GM04503 (cell line): ENCODE measurements at regions not wholly inside any gene's neighbourhood (a gene's known extent, or its start where the extent isn't known, plus 50 kb on each side); places are given as distances from the start of the nearest gene placed in this dataset.

Experiments
- DNase-seq: peaks from one replicate; pipeline ENCODE4 v3.0.0-alpha.2; 2012; ENCODE audit warnings: low read depth

DNA sequence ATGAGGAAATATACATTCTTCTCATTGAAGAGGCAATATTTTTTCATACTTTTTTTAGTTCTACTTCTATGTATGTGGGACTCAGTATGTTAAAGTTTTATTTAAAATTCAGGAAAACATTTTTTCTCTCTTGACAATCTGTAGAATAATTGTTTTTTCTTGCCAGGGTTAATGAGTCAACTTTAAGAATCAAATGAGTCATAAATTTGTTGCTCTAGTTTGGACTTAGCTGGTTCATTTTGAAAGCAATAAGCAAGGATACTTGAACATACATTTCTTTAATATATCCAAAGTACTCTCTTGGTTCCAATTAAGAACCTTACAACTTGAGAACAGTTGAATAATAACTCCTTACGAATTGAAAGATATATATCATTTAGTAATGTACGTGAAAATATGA lies 1145.3 kb upstream of the B3GALT2 start:
- DNase-seq = no peak

DNA sequence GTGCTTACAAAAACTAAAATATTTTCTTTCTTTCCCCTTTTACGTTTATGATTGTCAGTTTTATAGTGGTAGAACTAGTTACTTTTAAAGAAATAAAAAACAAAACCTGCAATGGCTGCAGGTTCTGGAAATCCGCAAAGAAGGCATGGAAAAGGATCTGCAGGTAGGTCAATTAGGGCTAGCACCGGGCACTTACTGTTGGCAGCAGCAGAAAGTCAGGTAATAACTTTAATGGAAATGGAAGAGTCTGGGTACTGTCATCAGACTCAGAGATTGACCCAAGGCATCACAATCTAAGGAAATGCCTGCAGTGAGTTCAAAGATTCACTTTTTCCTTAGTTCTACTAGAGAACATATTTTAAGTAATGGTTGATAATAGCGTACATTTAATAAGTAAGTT lies 1136.3 kb upstream of the B3GALT2 start:
- DNase-seq = no peak

DNA sequence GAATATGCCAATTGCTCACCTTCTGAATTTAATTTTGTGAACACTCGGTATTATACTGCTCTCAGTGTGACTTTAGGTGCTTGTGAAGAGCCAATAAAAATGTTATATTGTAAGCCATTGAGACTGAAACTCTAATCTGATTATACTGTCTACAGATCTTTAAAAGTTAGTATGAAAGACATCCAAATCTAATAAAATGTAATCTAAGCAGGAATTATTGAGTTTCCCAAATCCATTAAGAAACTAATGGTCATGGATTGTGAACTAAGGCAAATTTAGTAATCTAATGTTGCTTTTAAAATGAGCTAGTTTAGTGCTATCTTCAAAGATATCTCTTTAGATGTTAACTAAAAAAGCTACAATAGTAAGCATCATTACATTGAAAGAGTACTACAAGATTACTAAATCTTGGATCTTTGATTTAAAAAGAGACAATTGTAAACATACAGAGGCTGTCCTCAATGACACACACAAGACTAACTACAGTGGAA lies 1132.4 kb upstream of the B3GALT2 start:
- DNase-seq = no peak

DNA sequence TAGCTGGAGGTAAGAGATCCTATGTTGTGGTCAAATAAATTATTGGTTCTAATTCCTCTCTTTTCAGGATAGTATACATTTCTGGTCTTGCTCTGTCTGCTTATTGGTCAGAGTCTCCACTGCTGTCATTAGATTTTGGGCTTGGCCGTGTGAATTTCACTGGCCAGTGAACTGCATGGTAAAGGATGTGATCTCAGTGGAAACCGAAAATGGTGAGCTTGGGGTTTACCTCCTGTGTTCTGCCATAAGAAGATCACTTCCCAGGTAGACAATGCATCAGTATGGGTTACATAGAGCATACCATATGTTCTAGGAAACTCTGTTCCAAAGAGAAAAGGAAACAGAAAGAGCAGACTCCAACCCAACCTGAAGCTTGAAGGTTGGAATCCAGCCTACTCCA lies 1123.3 kb upstream of the B3GALT2 start:
- DNase-seq = no peak

DNA sequence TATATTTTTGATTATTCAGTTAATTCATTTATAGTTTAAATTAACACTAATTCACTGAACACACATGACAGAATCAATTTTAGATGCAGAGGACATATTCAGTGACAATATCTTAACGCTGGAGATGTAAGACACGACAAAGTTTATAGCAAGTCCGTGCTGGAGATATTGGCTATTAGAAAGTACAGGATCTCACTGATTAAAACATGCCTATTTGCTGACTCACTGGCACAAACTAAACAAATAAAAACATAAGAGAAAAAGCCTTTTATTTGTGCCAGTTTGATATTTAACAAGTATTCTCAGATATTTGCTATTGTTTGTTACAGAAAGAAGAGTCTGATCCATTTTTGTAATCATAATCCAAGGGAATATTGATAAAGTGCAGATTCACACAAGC lies 1122.9 kb upstream of the B3GALT2 start:
- no peak for DNase-seq

DNA sequence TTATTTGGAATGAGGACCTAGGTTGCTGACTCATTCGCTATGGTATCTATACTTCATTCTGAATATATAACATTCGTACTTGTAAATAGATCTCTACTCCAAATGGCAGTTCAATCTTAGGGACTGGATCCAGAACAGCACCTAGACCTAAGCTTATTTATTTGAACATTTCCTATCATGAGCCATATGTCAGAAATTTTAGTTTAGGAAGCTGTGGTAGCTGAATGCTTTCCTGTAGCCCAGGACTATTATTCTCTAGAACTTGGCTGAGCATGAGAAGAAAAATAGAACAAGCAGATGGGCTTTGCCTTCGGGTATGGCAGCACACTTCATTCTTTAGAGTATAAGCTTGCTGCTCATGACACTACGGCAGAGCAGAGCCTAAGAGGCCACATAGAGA lies 1114.4 kb upstream of the B3GALT2 start:
- DNase-seq = no peak

DNA sequence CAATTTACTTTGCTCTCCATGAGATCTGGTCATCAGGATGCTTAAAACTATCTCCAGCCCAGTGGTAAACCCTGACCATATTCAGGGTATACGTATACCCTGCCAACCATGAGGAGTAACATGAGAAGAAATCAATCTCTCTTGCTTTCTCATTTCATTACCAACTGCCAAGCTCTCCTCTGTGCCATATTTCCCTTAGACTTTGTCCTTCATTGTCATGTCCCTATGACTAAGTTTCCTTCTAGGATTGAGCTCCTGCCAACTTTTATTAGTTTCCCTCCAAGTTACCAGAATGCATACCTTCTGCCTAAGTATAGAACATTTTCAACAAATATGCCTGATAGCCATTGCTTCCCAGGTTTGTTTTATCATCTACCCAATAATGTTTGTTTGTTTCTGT lies 1113.9 kb upstream of the B3GALT2 start:
- no peak for DNase-seq

DNA sequence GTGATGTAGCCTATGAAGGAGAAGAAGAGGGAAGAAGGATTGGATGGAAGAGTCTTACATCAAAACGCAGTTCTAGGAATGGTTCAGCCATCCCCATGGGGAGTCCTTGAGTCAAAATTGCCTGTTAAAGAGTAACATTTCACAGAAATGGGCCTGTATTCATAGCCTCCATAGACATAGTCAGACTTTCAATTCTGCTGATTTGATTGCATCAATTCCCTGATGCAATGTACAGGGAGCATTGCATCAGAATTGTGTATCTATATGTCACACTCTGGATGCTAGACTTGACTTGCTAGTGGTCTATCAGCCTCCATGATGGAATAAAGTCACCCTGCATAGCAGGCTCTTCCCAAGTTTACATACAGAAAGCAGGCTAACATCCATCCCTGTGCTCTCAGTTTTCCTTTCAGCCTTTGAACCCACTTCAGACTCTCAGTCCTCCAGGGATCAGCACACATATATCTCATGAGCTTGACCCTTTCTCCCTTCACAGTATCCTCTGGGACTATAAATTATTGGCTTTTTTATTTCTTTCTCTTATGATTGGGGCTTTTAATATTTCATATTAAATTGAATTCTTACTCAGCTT lies 1111.7 kb upstream of the B3GALT2 start:
- no peak for DNase-seq

DNA sequence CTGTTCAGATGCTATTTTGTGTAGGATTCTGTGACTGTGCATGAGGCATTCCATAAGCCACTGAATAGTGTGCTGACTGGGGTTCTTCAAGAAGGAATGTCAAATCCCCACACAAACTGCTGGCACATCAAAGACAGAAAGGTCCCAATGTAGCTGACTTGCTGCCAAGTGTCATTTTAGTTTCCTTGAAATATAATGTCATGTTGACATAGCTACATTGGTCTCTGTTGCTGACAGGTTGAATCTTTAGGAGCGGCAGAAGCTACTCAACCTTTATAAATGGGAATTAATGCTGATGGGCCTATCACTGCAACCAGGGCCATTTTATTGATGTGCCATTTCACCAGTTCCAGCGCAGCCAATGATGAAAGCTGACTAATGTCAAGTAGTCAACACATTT lies 1110.7 kb upstream of the B3GALT2 start:
- no peak for DNase-seq

DNA sequence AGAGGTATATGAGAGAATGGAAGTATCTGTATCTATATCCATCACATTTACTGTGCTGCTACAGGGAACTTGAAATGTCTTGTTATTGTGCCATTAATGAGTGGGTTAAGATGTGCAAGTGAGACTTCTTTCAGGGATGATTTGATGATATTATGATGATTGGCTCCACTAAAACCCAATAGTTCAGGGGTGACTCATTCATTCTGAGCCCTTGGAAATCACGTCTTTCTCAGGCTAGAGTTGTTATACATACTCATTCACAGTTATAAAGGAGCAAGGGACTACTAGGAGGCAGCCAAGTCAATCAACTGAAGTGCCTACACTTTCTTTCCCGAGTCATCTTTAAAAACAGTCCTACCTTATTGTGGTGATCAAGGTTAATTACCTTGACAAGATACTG lies 1109.8 kb upstream of the B3GALT2 start:
- DNase-seq = no peak

DNA sequence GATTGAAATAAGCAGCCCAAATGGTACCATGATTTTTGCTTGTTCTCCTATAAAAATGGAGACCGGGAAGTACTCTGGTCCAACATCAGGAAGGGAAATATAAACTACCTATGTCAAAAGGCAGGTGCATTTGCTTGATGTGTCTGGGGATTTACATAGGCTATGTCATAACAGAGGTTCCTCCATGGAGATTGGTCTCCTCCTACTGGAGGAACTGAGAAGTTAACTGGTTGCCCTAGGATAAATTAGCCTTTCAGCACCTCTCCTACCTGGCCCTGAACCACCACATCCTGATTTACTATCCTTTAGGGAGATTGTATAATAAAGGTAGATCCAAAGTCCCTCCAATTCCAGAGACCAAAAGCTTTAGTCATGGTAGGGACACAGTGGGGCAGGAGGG lies 1109.3 kb upstream of the B3GALT2 start:
- DNase-seq = no peak

DNA sequence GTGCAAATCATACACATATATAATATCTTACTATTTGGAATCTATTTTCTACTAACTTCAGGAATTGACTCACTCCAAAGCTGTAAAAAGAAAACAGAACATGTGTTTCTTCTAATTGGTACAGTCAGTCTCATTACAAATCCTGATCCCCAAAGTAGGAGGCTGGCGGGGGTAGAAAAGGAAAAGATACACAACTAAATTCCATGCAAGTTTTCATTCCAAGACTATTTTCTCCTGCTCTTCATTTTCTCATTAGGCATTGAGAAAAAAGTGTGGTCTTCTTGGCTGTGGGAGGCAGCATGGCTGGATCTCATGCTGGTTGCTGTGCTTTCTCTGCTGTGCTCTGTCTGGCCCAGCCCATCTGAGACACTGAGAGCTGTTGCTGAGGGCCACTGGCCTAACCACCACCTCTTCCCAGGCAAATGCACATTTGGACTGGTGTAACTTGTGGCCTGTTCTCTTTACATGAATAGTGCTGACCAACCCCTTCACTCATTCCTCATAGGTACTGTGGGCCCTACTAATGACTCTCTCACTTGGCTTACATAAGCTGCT lies 1107.5 kb upstream of the B3GALT2 start:
- no peak for DNase-seq

DNA sequence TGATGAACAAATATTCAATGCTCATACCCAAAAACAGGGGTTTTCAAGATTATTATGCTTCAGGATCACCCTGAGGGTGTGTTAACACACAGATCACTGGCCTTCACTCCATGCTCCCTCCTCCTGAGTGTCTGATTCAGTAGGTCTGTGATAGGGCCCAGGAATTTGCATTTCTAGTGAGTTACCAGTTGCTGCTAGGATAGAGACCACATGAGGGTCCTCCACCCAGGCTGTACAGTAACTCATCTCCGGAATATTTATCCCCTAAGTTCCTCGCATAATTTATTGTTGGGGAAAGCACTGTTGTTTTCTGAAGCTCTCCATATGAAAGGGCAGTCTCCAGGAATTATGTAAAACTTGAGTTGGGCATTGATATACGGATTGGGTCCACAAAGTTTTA lies 1106.6 kb upstream of the B3GALT2 start:
- no peak for DNase-seq

DNA sequence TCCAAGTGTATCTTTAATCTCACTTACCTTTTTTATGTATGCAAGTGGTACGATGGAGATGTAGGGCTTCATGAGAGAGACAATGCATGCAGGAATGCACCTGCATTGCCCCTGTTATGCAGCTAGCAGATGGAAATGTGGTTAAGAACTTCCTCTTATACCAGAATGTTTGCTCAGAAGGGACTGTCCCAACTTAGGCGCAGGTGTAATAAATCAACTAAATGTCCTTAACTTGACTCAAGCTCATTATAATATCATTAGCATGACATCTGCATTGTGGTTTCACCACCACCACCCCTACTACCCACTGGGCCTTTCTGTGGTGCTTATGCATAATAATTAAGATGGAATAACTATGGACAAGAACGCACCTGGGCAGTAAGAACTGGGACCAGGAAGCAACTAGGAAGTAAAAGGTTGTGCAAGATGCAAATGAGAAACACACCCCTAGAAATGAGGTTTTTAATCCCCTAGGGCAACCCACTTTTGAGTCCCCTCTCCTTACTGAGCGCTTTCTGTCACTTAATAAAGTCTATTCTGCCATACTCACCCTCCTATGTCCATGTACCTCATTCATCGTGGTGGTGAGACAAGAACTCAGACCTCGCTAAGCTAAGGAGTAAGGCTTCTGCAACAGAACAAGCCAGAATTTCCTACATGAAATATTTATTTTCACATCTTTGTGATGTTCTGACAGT lies 1103.3 kb upstream of the B3GALT2 start:
- DNase-seq = no peak

DNA sequence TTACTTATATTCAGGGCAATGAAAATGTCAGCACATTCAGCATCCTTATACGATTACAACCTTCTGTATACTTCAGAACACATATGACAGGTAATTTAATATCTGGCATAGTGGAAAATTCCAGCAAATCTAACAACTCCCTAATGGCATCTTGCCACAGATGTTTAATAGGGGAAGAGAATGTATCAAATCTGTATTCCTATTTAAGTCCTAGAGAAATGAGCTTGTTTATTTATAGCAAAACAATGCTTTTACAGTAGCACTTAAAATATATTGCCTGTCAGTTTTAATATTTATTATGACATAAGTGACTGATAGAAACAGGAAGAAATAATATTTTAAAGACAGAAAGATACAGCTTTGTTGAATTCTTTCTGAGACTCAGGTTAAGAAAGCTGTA lies 1101.8 kb upstream of the B3GALT2 start:
- no peak for DNase-seq

DNA sequence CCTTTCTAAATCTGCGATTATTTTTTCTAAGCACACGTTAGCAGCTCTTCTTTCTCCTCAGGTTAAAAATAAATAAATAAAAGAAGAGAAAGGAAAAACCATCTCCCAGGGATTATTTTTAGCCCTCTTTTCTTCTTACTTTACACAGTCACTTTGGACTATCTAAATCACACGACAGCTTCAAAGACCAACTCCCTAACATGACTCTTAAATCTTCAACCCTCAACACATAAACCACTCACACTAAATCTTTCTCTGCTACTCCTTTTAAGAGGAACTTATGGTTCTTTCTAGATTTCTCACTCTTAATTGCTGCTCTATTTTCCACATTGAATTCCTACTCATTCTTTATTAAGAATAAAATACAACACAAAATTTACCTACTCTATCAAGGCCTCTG lies 1095.0 kb upstream of the B3GALT2 start:
- DNase-seq = no peak

DNA sequence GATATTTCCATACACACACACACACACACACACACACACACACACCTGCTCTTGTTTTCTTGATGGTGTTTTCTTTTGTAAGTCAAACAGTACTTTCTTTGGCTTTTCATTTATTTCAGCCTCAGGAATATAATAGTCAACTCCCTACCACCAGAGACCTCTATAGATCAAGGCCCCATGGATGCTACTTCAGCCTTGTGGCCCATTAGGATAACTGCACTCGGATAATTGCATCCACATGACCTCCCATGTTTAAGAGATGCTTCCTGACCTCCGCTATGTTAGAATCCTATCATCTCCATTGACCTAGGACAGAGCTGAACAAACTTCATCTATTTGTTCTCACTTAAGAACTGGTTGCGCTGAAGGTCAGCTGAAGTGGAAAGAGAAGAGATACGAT lies 1094.0 kb upstream of the B3GALT2 start:
- DNase-seq = no peak

DNA sequence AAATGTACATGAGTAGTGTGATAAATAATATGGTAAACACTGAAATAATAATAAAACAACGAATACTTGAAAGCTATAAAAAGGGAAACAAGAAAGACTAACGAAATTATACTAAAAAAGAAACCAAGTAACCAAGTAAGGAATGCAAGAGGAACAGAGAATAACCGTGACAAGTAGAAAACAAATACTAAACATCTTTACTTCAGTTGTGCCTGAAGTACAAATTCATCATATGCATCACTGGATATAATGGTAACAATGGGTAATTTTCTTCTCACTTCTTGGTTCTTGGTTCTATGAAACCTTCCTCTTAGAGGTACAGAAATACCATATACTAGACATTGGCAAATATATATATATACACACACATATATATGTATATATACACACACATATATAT lies 1093.6 kb upstream of the B3GALT2 start:
- DNase-seq = no peak

DNA sequence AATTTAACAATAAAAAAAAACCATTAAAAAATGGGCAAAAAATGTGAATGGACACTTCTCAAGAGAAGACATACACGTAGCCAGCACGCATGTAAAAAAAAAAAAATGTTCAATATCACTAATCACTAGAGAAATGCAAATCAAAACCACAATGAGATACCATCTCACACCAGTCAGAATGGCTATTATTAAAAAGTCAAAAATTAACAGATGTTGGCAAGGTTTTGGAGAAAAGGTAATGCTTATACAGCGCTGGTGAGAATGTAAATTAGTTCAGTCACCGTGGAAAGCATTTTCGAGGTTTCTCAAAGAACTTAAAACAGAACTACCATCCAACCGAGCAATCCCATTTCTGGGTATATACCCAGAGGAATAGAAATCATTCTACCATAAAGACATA lies 1091.5 kb upstream of the B3GALT2 start:
- no peak for DNase-seq

DNA sequence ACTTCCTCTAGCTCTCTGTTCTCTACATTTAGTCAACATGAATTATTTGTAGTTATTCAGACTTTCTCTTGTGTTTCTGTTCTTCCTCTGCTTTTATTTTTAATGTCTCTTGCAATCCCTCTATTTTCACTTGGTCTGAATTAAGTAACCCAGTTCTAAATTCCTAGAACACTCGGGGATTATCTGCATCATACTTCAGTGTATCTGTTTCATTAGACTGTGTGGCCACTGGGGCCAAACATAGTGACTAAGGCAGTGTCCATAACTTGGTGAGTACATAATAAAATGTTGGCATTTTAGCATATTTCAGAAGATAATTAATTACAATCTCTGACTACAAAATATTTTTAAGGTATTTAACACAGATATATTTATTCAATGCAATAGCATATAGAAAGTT lies 1087.2 kb upstream of the B3GALT2 start:
- no peak for DNase-seq

DNA sequence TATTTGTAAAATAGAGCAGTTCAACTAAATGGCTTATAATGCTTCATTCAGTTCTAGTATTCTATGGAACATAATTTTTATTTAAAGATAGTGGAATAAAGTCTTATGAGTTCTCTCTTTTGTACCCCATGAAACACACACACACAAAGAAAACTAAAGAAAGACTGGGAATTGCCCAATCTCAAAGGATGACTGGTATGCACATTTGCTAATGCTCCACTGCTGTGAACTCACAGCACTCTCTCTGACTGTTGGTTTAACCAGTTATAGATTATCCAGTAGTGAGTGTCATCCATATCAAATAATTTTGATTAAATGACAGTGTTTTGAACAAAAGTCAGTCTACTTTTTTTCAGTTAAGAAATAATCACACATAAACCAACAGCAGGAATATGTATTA lies 1082.4 kb upstream of the B3GALT2 start:
- DNase-seq = no peak

DNA sequence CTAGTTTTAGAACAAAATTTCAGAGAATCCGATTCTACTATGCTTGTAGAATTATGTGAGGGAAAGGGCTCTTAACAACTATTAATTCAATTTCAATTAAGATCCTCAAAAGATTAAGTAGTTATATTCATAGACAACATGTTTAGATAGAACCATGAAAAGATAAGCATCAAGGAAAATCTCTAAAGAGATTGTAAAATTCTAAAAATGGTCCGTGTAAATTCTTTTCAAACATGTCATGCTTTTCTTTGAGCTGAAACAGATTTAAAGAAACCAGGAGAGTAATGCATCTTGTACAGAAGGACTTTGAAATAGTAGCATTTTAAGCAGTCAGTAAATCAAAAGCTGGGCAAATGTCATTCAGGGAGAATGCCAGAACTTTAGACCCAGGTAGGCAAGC lies 1080.6 kb upstream of the B3GALT2 start:
- DNase-seq = no peak

DNA sequence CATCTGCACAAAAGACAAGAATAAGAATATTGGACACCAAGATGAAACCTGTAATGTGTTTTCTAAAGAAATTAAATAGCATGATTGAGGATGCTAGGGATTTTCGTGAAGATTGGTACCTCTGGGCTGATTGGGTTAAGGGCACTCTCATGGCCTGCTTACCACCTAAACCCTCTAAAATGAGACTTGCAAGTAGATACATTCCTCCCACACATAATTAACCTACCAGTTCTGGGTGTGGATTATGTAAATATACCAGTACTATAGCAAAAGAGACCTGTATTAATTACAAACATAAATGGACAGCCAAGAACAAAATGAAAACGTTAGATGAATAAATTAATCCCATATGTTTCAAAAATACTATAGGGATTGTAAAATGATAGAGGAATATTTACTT lies 1069.6 kb upstream of the B3GALT2 start:
- DNase-seq = no peak

DNA sequence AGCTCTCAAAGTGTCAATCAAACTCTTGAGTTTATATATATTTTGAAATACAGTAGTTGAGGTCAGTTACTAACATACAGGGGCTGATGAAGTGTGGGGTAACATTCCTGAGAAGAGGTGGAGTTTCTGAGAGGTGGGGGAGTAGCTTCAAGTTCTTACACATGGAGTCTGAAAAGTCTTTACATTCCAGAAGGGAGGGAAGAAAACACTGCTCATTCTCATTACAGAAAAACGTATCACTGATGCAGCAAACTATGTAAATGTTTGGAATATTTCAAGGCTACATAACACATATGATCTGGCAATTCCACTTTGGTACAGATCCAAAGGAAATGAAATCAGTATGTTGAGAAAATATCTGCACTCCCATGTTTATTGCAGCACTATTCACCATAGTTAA lies 1065.8 kb upstream of the B3GALT2 start:
- DNase-seq = no peak
